PC-3 (cell line): ENCODE measurements at regions not wholly inside any gene's neighbourhood (a gene's known extent, or its start where the extent isn't known, plus 50 kb on each side); places are given as distances from the start of the nearest gene placed in this dataset.

Experiments used
- ATAC-seq: fragments of 200-7000 bp; cut with Tn5 transposase; 2 replicates; pipeline ENCODE4 v1.9.1; 2020; ENCODE audit warnings: mild to moderate bottlenecking, moderate library complexity
- BruUV-seq: library from RNA; stranded (reverse); fragments of 400-500 nt; replicated peaks from 2 replicates; lab custom pipeline; 2021; lab: Mats Ljungman, UMichigan
- CTCF ChIA-PET: fragments of 300-600 bp; sonication (Branson Sonifier 250); formaldehyde crosslinking; loops from one replicate; lab custom pipeline; 2022; ENCODE audit warnings: antibody characterized with exemption; lab: Charles Lee
- POLR2A ChIA-PET: fragments of 300-600 bp; sonication (Branson Sonifier 250); formaldehyde crosslinking; loops from one replicate; lab custom pipeline; 2022; ENCODE audit warnings: antibody characterized with exemption; ENCODE audit not compliant: unreplicated experiment; lab: Charles Lee
- DNase-seq: peaks from one replicate; pipeline ENCODE4 v3.0.0-alpha.2; 2015
- H2AFZ ChIP-seq: fragments of 300-600 bp; sonication (generic); 2 replicates; pipeline ENCODE4 v1.6.0; 2016; ENCODE audit warnings: antibody characterized with exemption, low read length
- H3F3A ChIP-seq: fragments of 300-600 bp; sonication (generic); one replicate; pipeline ENCODE4 v1.6.0; 2017; ENCODE audit warnings: antibody characterized with exemption, low read length, control low read depth, mild to moderate bottlenecking; ENCODE audit not compliant: unreplicated experiment
- H3K27ac ChIP-seq: fragments of 300-600 bp; sonication (generic); 2 replicates; pipeline ENCODE4 v1.5.1; 2016; ENCODE audit warnings: mild to moderate bottlenecking, low read length
- H3K27me3 ChIP-seq: fragments of 300-600 bp; sonication (generic); 2 replicates; pipeline ENCODE4 v1.6.1; 2016; ENCODE audit warnings: low read length, mixed read lengths
- H3K36me3 ChIP-seq: fragments of 300-600 bp; sonication (generic); 2 replicates; pipeline ENCODE4 v1.6.1; 2016; ENCODE audit warnings: low read depth, mixed run types, low read length, mixed read lengths
- H3K4me1 ChIP-seq: fragments of 300-600 bp; sonication (generic); 2 replicates; pipeline ENCODE4 v1.5.1; 2016; ENCODE audit warnings: low read length; ENCODE audit not compliant: insufficient read depth
- H3K4me2 ChIP-seq: fragments of 300-600 bp; sonication (generic); 2 replicates; pipeline ENCODE4 v1.6.0; 2016; ENCODE audit warnings: low read length
- H3K4me3 ChIP-seq: fragments of 300-600 bp; sonication (generic); 2 replicates; pipeline ENCODE4 v1.5.1; 2016; ENCODE audit warnings: mild to moderate bottlenecking, low read length, mixed read lengths
- H3K79me2 ChIP-seq: fragments of 300-600 bp; sonication (generic); 2 replicates; pipeline ENCODE4 v1.6.1; 2017; ENCODE audit warnings: low read length, mixed read lengths
- H3K9ac ChIP-seq: fragments of 300-600 bp; sonication (generic); 2 replicates; pipeline ENCODE4 v1.6.0; 2016; ENCODE audit warnings: mild to moderate bottlenecking, low read length
- H3K9me2 ChIP-seq: fragments of 300-600 bp; sonication (generic); replicated peaks from 2 replicates; pipeline ENCODE4 v1.6.1; 2016; ENCODE audit warnings: mixed run types, low read length, mixed read lengths
- H3K9me3 ChIP-seq: fragments of 300-600 bp; sonication (generic); 2 replicates; pipeline ENCODE4 v1.6.1; 2016; ENCODE audit warnings: low read length, mixed read lengths
- H4K20me1 ChIP-seq: fragments of 300-600 bp; sonication (generic); 2 replicates; pipeline ENCODE4 v1.6.1; 2016; ENCODE audit warnings: low read length, mixed read lengths
- EZH2 ChIP-seq: fragments of 300-600 bp; sonication (generic); IDR thresholded peaks from one replicate; pipeline ENCODE4 v1.6.1; 2017; ENCODE audit warnings: antibody characterized with exemption, mild to moderate bottlenecking, low read length; ENCODE audit not compliant: unreplicated experiment
- EZH2phosphoT487 ChIP-seq: fragments of 300-600 bp; sonication (generic); IDR thresholded peaks from 2 replicates; pipeline ENCODE4 v1.6.1; 2018; ENCODE audit warnings: mild to moderate bottlenecking, antibody characterized with exemption, low read length, borderline replicate concordance
- intact Hi-C: fragments of 100-400 bp; cut with micrococcal nuclease; formaldehyde crosslinking; loops from 2 replicates; pipeline ENCODE4 v1.9.0; 2023
- TF ChIP-seq, protein P1 (sequence below): fragments of 300-600 bp; sonication (generic); conservative IDR thresholded peaks from 2 replicates; pipeline ENCODE4 v1.5.1; 2017; ENCODE audit warnings: antibody characterized with exemption, low read depth, mild to moderate bottlenecking, low read length

DNA sequence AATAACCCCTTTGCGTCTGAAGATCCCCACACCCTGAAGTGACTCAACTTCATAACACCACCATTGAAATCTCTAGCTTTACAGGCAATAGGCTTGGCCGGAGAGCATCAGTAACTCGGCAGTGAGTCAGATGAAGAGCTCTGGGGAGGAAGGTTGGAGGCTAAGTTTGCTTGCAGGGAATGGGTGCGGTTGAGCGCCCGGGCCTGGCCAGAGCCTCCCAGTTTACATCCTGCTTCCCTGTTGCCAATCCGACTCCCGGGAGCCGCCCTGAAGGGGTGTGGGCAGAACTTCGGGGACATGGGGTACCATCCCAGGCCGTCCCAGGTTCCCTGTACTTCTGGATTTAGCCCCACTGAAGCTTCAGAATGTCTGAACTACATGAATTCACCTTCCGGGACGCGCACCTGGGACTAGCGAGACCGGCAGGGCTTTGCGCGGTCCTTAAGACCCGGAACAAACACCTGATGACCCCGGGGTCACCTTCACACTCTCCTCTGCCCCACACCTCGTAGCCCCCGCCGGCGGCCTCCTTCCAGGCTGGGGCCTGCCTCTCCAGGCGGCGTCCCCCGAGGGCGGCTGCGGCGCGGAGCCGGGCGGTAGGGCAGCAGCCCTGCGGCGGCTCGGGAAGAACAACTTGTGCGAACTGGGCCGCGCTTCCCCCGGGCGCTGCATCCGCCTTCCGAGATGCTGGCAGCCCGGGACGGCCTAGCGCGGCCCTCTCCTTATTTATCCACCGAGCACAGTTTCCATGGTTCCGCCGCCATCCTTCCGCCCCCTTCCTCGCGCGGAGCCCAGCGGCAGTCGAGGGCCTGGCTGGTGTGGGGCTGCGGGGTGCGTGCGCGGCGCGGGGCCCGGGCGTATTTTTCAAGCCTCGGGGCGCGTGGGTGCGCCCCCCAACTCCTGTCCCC lies 56.6 kb upstream of the RREB1 start:
- Histone ChIP-seq H3K4me2 (peak overlapping the region; percentile 99), H3K27me3 (no peaks in the 10 kb centered on the region), H3K9me2 (no peaks in the 10 kb centered on the region), H2AFZ (peak overlapping the region; percentile 66), H3K9ac (peak overlapping the region; percentile 88), H3K4me3 (peak overlapping the region; percentile 79), H3K9me3 (no peaks in the 10 kb centered on the region), H3F3A (peaks cover 7% of the 10 kb centered on the region), H3K4me1 (peaks cover 50% of the 10 kb centered on the region), H3K79me2 (no peaks in the 10 kb centered on the region), H4K20me1 (no peaks in the 10 kb centered on the region), H3K27ac (peak overlapping the region; percentile 96), H3K36me3 (no peaks in the 10 kb centered on the region)
- TSS peak; percentile 88 for BruUV-seq
- POLR2A ChIA-PET = interaction anchor here (0.5 to 1.1 kb wide), 7 partner anchors 17 to 200 kb away, joined by 3 to 4 read pairs (median 3); no protein-coding TSS in a partner anchor
- CTCF ChIA-PET = interaction anchor here (1.5 kb wide), 1 partner anchor 194 kb away, joined by 6 read pairs; no protein-coding TSS in a partner anchor
- peak; percentile 96 for DNase-seq
- ATAC-seq = peak; percentile 77
- TF ChIP-seq EZH2 (no peak), EZH2phosphoT487 (no peak)
- intact Hi-C loops = loop anchor here (2.0 to 10.0 kb wide), 4 partner anchors 58 to 356 kb away; no protein-coding TSS in a partner anchor

DNA sequence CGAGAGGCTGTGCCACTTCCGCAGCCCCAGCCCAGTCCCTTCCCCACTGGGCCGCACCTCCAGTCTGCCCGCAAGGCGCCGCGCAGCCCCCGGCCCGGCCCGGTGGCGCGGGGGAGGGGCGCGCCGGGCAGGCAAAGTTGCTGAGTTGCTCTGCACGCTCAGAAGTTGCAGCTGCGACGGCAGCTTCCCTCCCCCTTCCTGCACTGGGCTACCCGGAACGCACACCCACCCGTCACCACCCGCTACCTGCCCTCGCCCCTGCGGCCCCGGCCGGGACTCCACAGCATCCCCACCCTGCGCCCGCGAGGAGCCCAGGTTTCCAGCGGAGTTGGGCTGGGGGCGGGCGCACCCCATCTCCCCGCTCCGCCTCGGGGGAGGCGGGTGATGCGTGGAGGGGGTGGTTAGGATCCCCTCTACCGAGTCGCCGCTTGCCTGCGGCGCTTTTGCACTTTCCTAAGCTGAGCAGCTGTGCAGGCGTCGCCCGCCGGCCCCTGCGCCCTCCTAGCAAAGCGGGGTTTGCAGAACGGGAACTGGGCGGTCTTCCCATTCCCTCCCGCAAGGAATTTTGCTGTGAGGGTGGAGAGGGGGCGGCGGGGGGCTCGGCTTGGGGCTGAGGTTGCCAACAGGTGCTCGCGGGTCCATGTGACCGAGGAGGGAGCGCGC lies 55.9 kb upstream of the RREB1 start:
- TF ChIP-seq, protein P1, sequence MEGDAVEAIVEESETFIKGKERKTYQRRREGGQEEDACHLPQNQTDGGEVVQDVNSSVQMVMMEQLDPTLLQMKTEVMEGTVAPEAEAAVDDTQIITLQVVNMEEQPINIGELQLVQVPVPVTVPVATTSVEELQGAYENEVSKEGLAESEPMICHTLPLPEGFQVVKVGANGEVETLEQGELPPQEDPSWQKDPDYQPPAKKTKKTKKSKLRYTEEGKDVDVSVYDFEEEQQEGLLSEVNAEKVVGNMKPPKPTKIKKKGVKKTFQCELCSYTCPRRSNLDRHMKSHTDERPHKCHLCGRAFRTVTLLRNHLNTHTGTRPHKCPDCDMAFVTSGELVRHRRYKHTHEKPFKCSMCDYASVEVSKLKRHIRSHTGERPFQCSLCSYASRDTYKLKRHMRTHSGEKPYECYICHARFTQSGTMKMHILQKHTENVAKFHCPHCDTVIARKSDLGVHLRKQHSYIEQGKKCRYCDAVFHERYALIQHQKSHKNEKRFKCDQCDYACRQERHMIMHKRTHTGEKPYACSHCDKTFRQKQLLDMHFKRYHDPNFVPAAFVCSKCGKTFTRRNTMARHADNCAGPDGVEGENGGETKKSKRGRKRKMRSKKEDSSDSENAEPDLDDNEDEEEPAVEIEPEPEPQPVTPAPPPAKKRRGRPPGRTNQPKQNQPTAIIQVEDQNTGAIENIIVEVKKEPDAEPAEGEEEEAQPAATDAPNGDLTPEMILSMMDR = no peak
- TF ChIP-seq EZH2 = no peak
- peak overlapping the region; percentile 88 for H3K9ac ChIP-seq
- ChIA-PET POLR2A (interaction anchor here (0.5 to 0.7 kb wide), 2 partner anchors 27 to 95 kb away, joined by 5 to 6 read pairs; no protein-coding TSS in a partner anchor), CTCF (interaction anchor here (1.5 kb wide), 1 partner anchor 195 kb away, joined by 6 read pairs; no protein-coding TSS in a partner anchor)
- H3F3A ChIP-seq = peaks cover 7% of the 10 kb centered on the region
- H3K9me3 ChIP-seq = no peaks in the 10 kb centered on the region
- BruUV-seq = no TSS peak
- no peaks in the 10 kb centered on the region for H3K36me3 ChIP-seq
- intact Hi-C loops = loop anchor here (2.0 to 10.0 kb wide), 5 partner anchors 57 to 357 kb away; no protein-coding TSS in a partner anchor
- ATAC-seq (peak; percentile 45), DNase-seq (peak; percentile 60)
- no peaks in the 10 kb centered on the region for H3K27me3 ChIP-seq
- peaks cover 48% of the 10 kb centered on the region for H3K4me1 ChIP-seq
- peak overlapping the region; percentile 99 for H3K4me2 ChIP-seq
- peak overlapping the region; percentile 79 for H3K4me3 ChIP-seq
- H2AFZ ChIP-seq = peak overlapping the region; percentile 66
- H3K27ac ChIP-seq = peak overlapping the region; percentile 96
- no peaks in the 10 kb centered on the region for H3K79me2 ChIP-seq
- H3K9me2 ChIP-seq = no peaks in the 10 kb centered on the region
- no peaks in the 10 kb centered on the region for H4K20me1 ChIP-seq
